ENCODE measurements at regions not wholly inside any gene's neighbourhood (a gene's known extent, or its start where the extent isn't known, plus 50 kb on each side); places are given as distances from the start of the nearest gene placed in this dataset.

DNA sequence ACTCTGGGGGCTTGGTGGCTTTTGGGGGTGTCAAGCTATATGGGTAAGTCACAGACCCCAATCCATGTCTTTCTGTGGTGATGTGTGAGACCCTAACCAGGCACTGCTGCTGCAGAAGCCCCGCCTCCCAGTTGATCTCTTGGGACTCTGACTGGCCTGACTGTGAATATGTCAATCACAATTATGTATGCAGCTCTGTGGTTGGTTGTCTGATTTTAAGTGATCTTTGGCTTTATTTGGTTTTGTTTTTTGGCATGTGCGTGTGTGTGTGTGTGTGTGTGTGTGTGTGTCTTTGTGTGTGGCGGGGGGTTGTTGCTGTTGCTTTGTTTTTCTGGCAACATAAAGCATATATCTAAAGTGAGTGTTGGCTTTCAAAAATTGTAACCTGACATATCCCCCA is 78.5 kb upstream of the GLS start:
- no peak for FAIRE-seq
- H3K36me3 ChIP-seq (ENCODE audit: control insufficient read depth in 2 of 2, extremely low read depth in 1 of 2, insufficient read depth in 2 of 2, low read length in 2 of 2) = no peaks in the 10 kb centered on the region
- no peaks in the 10 kb centered on the region for H3K9me1 ChIP-seq (replicated peaks; ENCODE audit: control insufficient read depth, extremely low read depth, insufficient read depth, low read length)
- no TSS peak for BruUV-seq (replicated peaks)
- intact Hi-C loops (cut with micrococcal nuclease) = loop anchor here (5.0 kb wide), 3 partner anchors 155 to 470 kb away; partner anchors contain the start of gene NAB1
- ChIA-PET CTCF (interaction anchor here (1.0 to 2.4 kb wide), 4 partner anchors 10 to 21 kb away, joined by 5 to 12 read pairs (median 6); no protein-coding TSS in a partner anchor), POLR2A (no interaction called here)
- H3K79me2 ChIP-seq (ENCODE audit: control insufficient read depth, insufficient read depth, low read length) = no peaks in the 10 kb centered on the region
- no peaks in the 10 kb centered on the region for H4K20me1 ChIP-seq (replicated peaks; ENCODE audit: control insufficient read depth, extremely low read depth, insufficient read depth, low read length)
- DNase-seq (ENCODE audit: low read depth, low spot score) = no peak
- no peak overlapping the region for H3K4me2 ChIP-seq (ENCODE audit: insufficient read depth, low read length)
- H3K27me3 ChIP-seq (ENCODE audit: control insufficient read depth in 2 of 2, insufficient read depth in 2 of 2, low read length in 2 of 2) = no peaks in the 10 kb centered on the region
- no peaks in the 10 kb centered on the region for H3K9me3 ChIP-seq (replicated peaks; ENCODE audit: control insufficient read depth, insufficient read depth, low read length)
- TF ChIP-seq POLR2AphosphoS5 (IDR thresholded peaks at IDR 0.05; ENCODE audit: insufficient read depth, low read depth, low read length) = no peak
- TF ChIP-seq FOS (IDR thresholded peaks at IDR 0.05; ENCODE audit: borderline replicate concordance, insufficient read depth, low read length) = no peak
- TF ChIP-seq EZH2 (IDR thresholded peaks at IDR 0.05; ENCODE audit: borderline replicate concordance, low read depth, low read length, severe bottlenecking) = no peak
- TF ChIP-seq JUN (IDR thresholded peaks at IDR 0.05; ENCODE audit: borderline replicate concordance, insufficient read depth, insufficient read length, low read depth) = no peak
- no peak for TF ChIP-seq GATA2 (IDR thresholded peaks at IDR 0.05; ENCODE audit: insufficient read depth, insufficient read length, low read depth, low read length)
- TF ChIP-seq, protein P1, sequence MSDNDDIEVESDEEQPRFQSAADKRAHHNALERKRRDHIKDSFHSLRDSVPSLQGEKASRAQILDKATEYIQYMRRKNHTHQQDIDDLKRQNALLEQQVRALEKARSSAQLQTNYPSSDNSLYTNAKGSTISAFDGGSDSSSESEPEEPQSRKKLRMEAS (IDR thresholded peaks at IDR 0.05; ENCODE audit: insufficient read depth, insufficient read length) = no peak
- TF ChIP-seq POLR2A (IDR thresholded peaks at IDR 0.05; ENCODE audit: low read depth, low read length) = no peak
- TF ChIP-seq, protein P2, sequence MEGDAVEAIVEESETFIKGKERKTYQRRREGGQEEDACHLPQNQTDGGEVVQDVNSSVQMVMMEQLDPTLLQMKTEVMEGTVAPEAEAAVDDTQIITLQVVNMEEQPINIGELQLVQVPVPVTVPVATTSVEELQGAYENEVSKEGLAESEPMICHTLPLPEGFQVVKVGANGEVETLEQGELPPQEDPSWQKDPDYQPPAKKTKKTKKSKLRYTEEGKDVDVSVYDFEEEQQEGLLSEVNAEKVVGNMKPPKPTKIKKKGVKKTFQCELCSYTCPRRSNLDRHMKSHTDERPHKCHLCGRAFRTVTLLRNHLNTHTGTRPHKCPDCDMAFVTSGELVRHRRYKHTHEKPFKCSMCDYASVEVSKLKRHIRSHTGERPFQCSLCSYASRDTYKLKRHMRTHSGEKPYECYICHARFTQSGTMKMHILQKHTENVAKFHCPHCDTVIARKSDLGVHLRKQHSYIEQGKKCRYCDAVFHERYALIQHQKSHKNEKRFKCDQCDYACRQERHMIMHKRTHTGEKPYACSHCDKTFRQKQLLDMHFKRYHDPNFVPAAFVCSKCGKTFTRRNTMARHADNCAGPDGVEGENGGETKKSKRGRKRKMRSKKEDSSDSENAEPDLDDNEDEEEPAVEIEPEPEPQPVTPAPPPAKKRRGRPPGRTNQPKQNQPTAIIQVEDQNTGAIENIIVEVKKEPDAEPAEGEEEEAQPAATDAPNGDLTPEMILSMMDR (IDR thresholded peaks at IDR 0.05; ENCODE audit: extremely low read depth in 1 of 2, insufficient read depth in 1 of 2, low read depth in 1 of 2, low read length in 2 of 2) = no peak
- no peak for TF ChIP-seq MYC (IDR thresholded peaks at IDR 0.05; ENCODE audit: low read depth, low read length)
- no peak overlapping the region for H3K9ac ChIP-seq (replicated peaks; ENCODE audit: extremely low read depth, insufficient read depth, low read length)
- H2AFZ ChIP-seq (ENCODE audit: low read depth, low read length) = no peak overlapping the region
- H3K27ac ChIP-seq (ENCODE audit: insufficient read depth, low read depth, low read length) = no peak overlapping the region
- dilution Hi-C loops (cut with MboI; ENCODE audit: extremely low pct_ligation_motif_present, low sequenced_read_pairs) = no loop called here
- H3K4me3 ChIP-seq (replicated peaks in 1 of 3; ENCODE audit: insufficient read depth in 1 of 3, low read depth in 1 of 3, low read length in 3 of 3) = no peak overlapping the region
- peaks cover 2% of the 10 kb centered on the region for H3K4me1 ChIP-seq (ENCODE audit: control insufficient read depth, extremely low read depth, insufficient read depth, low read length)
